NCI-H1417 treated with DMSO at 0.1 percent for 48 hours (cell line): ENCODE measurements at regions not wholly inside any gene's neighbourhood (a gene's known extent, or its start where the extent isn't known, plus 50 kb on each side); places are given as distances from the start of the nearest gene placed in this dataset.

Source experiments
- DNase-seq: peaks from one replicate; lab custom pipeline; 2025; lab: John Stamatoyannopoulos, UW

GRCh38 chr3:127135241-127136023 is 57.5 kb upstream of the PRR23E start:
- no peak for DNase-seq

- no peak for DNase-seq
These were observed 56.8 kb upstream of the PRR23E start for GRCh38 chr3:127136024-127136600.

GRCh38 chr3:127136706-127137105 is 56.2 kb upstream of the PRR23E start:
- no peak for DNase-seq

- DNase-seq = no peak
These were observed 55.8 kb upstream of the PRR23E start for GRCh38 chr3:127137113-127137512.

DNA sequence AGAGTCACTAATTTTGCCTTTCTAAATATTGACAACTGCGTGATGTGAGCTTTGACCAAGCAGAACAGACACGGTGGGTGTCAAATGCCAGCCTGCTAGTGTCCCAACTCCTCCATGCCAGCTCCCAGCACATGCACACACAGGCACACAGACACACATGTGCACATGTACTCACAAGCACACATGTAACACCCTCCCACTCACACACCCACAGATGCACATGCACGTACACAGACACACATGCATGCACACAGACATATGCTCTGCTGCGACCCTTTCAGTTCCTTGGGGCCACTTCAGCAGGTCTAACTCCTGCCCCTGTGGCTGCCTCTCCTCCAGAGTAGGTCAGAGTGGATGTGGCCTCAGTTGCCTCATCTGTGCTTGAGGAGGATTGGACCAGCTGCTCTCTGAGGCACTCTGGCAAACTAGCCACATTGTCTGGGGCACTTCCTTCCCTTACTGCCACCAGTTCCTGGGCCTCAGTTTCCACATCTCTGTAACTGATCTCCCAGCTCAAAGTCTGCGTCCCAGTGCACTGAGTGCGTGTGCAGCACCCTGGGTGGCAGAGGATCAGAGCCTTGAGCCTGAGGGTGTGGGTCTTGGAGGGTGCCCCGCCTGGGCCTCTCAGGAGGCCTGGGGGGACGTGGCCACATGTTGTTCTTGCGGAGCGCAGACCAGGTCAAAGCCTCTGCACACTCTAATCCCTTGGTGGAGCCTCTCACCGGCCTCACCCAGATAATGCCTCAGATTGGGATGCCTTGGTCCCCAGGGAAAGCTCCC is 55.0 kb upstream of the PRR23E start:
- DNase-seq = no peak

GRCh38 chr3:127139601-127140500 is 53.1 kb upstream of the PRR23E start:
- no peak for DNase-seq

DNA sequence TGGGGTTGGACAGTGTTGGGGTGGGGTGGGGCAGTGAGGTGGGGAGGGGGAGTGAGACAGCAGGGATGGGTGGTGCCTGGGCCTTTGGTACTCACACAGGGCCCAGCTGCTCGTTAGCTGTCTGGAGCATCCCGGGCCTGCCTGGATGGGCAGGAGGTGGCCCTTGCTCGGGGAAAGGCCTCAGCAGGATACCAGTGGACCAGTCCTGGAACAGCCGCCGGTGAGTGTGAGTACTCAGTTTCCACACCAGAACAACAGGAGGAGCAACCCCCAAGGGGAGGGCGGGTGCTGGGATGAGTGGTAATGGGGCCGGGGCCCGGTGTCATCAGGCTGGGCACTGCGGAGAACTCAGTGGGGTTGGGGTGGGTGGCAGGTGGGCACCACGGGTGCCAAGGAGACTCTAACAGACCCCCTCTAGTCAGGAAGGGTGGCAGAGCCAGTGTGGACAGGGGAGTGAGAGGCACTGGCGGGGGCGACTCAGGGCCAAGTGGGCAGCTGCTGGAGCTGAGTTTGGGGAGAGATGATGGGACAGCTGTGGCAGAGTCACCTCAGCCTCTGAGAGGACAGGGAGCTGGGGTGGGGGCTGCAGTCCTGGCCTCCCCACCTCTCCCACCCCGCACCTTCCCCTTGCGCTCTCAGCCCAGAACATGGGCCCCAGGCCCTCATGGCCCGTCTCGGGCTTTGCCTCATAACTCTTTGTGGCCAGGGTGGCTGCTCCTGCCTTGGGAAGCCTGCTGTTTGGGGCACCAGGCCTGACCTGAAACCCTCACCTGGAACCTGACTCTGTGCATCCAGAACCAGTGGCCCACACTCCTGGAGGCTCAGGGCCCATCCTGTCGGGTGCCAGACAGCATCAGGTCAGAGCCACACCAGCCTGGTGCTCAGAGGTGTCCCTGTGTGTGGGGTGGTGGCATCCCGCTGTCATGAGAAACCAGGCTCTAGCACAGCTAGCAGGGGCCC is 52.1 kb upstream of the PRR23E start:
- no peak for DNase-seq

DNA sequence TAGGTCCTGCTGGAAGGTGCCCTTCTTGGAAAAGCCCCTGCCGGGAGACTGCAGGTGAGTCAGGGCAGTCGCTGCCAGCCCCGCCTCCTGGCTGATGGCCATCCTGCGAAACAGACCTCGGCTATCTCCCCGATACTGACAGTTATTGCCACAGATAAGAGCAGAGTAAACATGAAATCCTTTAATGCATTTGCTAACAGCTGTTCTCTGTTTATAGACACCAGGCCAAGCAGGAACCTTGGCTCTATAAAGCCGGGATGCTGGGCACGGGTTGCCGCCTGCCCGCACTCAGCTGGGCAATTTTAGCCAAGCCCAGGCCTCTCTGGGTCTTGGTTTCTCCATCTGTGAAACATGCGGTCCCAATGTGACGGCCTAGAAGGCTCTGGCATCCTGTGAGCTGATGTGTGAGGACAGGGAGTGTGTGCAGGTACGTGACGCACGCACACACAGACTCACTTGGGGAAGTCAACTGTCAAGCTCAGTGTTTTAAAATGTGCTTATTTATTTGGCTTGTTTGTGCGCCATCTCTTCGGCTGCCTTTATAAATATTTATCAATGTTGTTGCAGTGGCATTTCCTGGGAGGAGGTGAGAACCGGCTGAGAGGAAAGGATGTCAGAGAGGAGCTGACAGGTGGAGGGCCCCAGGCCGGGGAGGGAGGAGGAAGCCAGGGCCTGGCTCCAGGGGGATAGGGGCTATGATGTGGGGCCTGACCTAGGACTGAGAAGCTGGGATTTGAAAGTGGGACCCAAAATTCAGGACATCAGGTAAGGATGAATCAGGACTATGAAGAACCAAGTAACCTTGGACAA is 50.8 kb upstream of the PRR23E start:
- peak; percentile 91 for DNase-seq
